ENCODE measurements at regions not wholly inside any gene's neighbourhood (a gene's known extent, or its start where the extent isn't known, plus 50 kb on each side); places are given as distances from the start of the nearest gene placed in this dataset.

GRCh38 chr21:35963920-35964451 lies 96.3 kb downstream of the SETD4 start:
- H3K9me1 ChIP-seq (replicated peaks; ENCODE audit: control insufficient read depth, extremely low read depth, insufficient read depth, low read length): no peaks in the 10 kb centered on the region
- intact Hi-C loops (cut with micrococcal nuclease): no loop called here
- no peaks in the 10 kb centered on the region for H4K20me1 ChIP-seq (replicated peaks; ENCODE audit: control insufficient read depth, extremely low read depth, insufficient read depth, low read length)
- H2AFZ ChIP-seq (ENCODE audit: low read depth, low read length): no peak overlapping the region
- no peak overlapping the region for H3K9ac ChIP-seq (replicated peaks; ENCODE audit: extremely low read depth, insufficient read depth, low read length)
- DNase-seq (ENCODE audit: low read depth, low spot score) (no peak), FAIRE-seq (no peak)
- no TSS peak for BruUV-seq (replicated peaks)
- no peaks in the 10 kb centered on the region for H3K9me3 ChIP-seq (replicated peaks; ENCODE audit: control insufficient read depth, insufficient read depth, low read length)
- TF ChIP-seq CTCF (IDR thresholded peaks at IDR 0.05; ENCODE audit: extremely low read depth in 1 of 2, insufficient read depth in 1 of 2, low read depth in 1 of 2, low read length in 2 of 2) (no peak), GATA2 (IDR thresholded peaks at IDR 0.05; ENCODE audit: insufficient read depth, insufficient read length, low read depth, low read length) (no peak), POLR2A (IDR thresholded peaks at IDR 0.05; ENCODE audit: low read depth, low read length) (no peak), JUN (IDR thresholded peaks at IDR 0.05; ENCODE audit: borderline replicate concordance, insufficient read depth, insufficient read length, low read depth) (no peak), POLR2AphosphoS5 (IDR thresholded peaks at IDR 0.05; ENCODE audit: insufficient read depth, low read depth, low read length) (no peak), EZH2 (IDR thresholded peaks at IDR 0.05; ENCODE audit: borderline replicate concordance, low read depth, low read length, severe bottlenecking) (no peak), FOS (IDR thresholded peaks at IDR 0.05; ENCODE audit: borderline replicate concordance, insufficient read depth, low read length) (no peak), MAX (IDR thresholded peaks at IDR 0.05; ENCODE audit: insufficient read depth, insufficient read length) (no peak), MYC (IDR thresholded peaks at IDR 0.05; ENCODE audit: low read depth, low read length) (no peak)
- no peaks in the 10 kb centered on the region for H3K4me1 ChIP-seq (ENCODE audit: control insufficient read depth, extremely low read depth, insufficient read depth, low read length)
- H3K4me3 ChIP-seq (replicated peaks in 1 of 3; ENCODE audit: insufficient read depth in 1 of 3, low read depth in 1 of 3, low read length in 3 of 3): no peak overlapping the region
- dilution Hi-C loops (cut with MboI; ENCODE audit: extremely low pct_ligation_motif_present, low sequenced_read_pairs): no loop called here
- ChIA-PET CTCF (no interaction called here), POLR2A (no interaction called here)
- no peak overlapping the region for H3K4me2 ChIP-seq (ENCODE audit: insufficient read depth, low read length)
- no peaks in the 10 kb centered on the region for H3K79me2 ChIP-seq (ENCODE audit: control insufficient read depth, insufficient read depth, low read length)
- H3K27me3 ChIP-seq (ENCODE audit: control insufficient read depth in 2 of 2, insufficient read depth in 2 of 2, low read length in 2 of 2): peaks cover 10% of the 10 kb centered on the region in 2 experiments
- no peak overlapping the region for H3K27ac ChIP-seq (ENCODE audit: insufficient read depth, low read depth, low read length)
- no peaks in the 10 kb centered on the region for H3K36me3 ChIP-seq (ENCODE audit: control insufficient read depth in 2 of 2, extremely low read depth in 1 of 2, insufficient read depth in 2 of 2, low read length in 2 of 2)

Measured in endothelial cell of umbilical vein (primary cell).